ENCODE measurements at regions not wholly inside any gene's neighbourhood (a gene's known extent, or its start where the extent isn't known, plus 50 kb on each side); places are given as distances from the start of the nearest gene placed in this dataset.
A peak's percentile ranks its signal among the peaks of the same experiment; 100 is the strongest.

DNA sequence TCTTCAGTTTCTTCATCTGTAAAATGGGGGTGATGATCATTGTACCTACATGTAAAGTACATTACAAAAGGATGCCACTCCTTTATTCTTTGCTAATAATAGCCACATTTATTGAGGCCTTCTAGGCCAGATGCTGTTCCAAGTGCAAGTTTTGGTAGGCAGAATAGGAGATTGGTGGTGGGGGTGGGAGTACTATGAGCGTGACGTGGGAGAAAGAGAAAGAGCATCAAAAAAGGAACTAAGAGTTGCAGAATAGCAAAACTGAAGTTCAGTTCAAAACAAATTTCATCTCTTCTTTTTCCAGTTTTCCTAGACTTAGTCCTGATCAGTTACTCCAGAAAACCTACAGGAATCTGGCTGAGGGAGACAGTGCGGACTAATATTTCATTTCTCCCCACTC, 174.1 kb downstream of the SNX18 start:
- Mint-ChIP-seq H3K36me3 (ENCODE audit: low read depth) (peaks cover 18% of the 10 kb centered on the region), H3K4me3 (no peak overlapping the region), H3K9me3 (peaks cover 24% of the 10 kb centered on the region), H3K27me3 (ENCODE audit: low read depth) (peaks cover 16% of the 10 kb centered on the region), H3K27ac (no peak overlapping the region), H3K4me1 (ENCODE audit: low read depth) (peaks cover 7% of the 10 kb centered on the region)

DNA sequence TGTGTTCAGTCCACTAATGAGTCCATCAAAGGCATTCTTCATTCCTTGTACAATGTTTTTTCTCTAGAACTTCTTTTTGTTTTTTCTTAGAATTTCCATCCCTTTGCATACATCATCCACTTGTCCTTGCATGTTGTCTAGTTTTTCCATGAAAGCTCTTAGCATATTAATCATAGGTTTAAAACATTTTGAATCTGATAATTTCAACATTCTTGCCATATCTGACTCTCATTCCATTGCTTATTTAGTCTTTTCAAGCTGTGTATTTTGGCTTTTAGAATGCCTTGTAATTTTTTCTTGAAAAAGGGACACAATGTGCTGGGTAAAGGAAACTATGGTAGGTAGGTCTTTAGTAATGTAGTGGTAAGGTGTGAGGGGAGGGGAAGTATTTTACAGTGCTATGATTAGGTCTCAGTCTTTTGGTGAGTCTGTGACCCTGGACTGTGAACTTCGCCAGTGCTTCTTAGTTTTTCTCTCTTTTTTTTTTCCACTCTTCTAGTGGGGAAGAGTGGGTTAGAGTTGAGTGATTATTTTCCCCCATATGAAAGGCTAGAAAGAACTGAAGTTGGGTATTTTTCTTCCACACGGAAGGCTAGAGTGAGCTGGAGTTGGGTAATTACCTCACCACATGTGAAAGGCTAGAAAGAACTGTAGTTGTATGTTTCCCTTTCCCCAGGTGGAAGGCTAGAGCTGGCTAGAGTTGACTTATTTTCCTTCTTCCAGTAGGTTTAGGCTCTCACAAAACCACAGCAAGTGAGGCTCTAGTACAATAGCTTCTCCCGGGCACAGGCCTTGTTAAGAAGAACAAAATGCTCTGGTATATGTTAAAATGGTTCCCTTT, 172.1 kb downstream of the SNX18 start:
- H3K27ac Mint-ChIP-seq: no peak overlapping the region
- peaks cover 16% of the 10 kb centered on the region for H3K27me3 Mint-ChIP-seq (ENCODE audit: low read depth)
- no peak overlapping the region for H3K4me3 Mint-ChIP-seq
- peaks cover 23% of the 10 kb centered on the region for H3K36me3 Mint-ChIP-seq (ENCODE audit: low read depth)
- H3K4me1 Mint-ChIP-seq (ENCODE audit: low read depth): peaks cover 10% of the 10 kb centered on the region
- peaks cover 32% of the 10 kb centered on the region for H3K9me3 Mint-ChIP-seq

DNA sequence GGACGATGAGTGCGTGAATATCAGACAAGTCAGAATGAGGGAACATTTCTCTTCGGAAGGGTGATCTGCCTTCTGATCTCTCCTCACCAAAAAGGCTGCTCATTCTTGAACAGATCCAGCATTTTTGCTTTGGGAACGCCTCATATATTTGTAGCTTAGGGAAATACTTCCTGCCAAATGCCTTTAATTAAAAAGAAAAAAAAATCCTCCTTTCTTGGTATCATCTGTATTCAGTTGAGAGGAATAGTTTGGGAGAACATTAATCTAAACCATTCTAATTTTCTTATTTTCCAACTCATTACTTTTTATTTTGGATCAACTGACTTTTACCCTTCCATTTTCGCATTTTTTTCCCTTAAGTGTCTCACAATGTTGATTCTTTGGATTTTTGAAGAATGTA, 163.4 kb downstream of the SNX18 start:
- Mint-ChIP-seq H3K27ac (no peak overlapping the region), H3K27me3 (ENCODE audit: low read depth) (peaks cover 23% of the 10 kb centered on the region), H3K36me3 (ENCODE audit: low read depth) (peaks cover 15% of the 10 kb centered on the region), H3K9me3 (peaks cover 13% of the 10 kb centered on the region), H3K4me3 (no peak overlapping the region), H3K4me1 (ENCODE audit: low read depth) (peaks cover 18% of the 10 kb centered on the region)

DNA sequence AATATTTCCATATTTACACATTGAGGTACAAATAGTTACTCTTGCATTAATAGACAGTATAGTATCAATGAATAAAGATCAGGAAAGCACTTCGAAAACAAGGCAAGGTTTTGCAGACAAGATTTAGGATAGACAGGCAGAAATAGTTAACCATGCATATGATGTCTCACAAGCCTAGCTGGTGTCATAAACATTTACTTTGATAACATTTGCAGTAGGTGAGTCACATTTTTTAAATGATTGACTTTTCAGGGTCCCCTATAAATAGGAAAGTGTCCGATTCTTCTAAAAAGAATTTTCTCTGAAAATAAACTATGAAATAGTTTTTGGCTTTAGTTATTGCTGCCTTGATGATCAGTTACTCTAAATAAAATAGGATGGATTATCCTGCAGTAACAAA, 162.1 kb downstream of the SNX18 start:
- Mint-ChIP-seq H3K27ac (no peak overlapping the region), H3K9me3 (peaks cover 16% of the 10 kb centered on the region), H3K36me3 (ENCODE audit: low read depth) (peaks cover 17% of the 10 kb centered on the region), H3K27me3 (ENCODE audit: low read depth) (peaks cover 23% of the 10 kb centered on the region), H3K4me3 (no peak overlapping the region), H3K4me1 (ENCODE audit: low read depth) (peaks cover 27% of the 10 kb centered on the region)

DNA sequence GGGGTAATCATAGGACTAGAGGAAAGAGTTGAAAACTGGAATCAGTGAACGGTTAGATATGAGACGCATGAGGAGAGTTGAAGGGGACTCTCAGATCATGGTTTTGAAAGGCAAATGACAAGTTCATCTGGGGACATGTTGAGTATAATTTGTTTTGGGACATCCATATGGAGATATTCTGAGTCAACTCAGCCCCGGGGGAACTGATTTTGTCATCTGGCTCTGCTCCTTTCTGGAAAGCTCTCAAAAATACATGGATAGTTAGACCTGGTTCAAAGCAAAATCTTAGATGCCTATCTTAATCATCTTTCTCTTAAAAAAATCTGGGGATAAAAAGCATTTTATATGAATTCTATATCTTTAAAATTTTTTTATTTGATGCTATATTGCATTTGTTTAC, 161.2 kb downstream of the SNX18 start:
- Mint-ChIP-seq H3K27ac (no peak overlapping the region), H3K9me3 (peaks cover 17% of the 10 kb centered on the region), H3K4me1 (ENCODE audit: low read depth) (peaks cover 36% of the 10 kb centered on the region), H3K27me3 (ENCODE audit: low read depth) (peaks cover 23% of the 10 kb centered on the region), H3K36me3 (ENCODE audit: low read depth) (peaks cover 23% of the 10 kb centered on the region), H3K4me3 (no peak overlapping the region)

DNA sequence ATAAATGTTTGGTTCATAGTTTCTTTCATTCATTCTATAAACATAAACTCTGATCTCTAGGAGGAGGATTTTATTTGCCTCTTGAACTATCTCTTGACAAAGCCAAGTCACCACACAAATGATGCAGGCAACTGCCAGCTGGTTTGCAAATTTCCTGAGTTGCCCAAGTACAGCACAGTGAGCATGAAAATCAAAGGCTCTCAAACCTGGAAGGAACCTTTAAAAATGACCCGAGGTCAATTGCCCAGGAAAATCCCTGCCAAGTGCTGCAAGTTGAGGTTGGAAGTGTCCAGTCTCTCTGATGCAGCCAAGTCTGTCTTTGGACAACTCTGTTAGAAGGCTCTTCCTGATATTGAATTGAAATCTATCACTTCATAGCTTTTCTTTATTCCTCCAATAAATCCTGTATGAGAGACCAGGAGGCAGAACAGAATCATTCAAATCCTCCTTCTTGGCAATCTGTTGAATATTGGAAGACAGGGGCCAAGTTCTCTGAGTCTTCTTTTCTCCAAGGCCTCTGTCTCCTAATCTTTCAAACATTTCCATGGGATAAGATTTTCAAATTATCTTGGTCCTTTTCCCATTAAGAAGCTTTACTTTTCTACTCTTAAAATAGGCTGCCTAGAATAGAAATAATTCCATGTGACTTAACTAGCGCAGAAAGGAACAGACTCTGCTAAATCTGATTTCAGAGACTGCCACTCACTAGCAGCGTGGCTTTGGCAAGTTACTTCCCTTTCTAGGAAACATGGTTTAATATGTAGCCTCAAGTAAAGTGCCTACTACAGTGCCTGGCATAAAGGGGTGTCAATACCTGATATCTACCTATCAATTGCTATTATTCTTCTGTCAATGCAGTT, 159.2 kb downstream of the SNX18 start:
- no peak overlapping the region for H3K27ac Mint-ChIP-seq
- H3K4me3 Mint-ChIP-seq: no peak overlapping the region
- peaks cover 18% of the 10 kb centered on the region for H3K9me3 Mint-ChIP-seq
- peaks cover 27% of the 10 kb centered on the region for H3K36me3 Mint-ChIP-seq (ENCODE audit: low read depth)
- H3K27me3 Mint-ChIP-seq (ENCODE audit: low read depth): peaks cover 14% of the 10 kb centered on the region
- H3K4me1 Mint-ChIP-seq (ENCODE audit: low read depth): peaks cover 52% of the 10 kb centered on the region

DNA sequence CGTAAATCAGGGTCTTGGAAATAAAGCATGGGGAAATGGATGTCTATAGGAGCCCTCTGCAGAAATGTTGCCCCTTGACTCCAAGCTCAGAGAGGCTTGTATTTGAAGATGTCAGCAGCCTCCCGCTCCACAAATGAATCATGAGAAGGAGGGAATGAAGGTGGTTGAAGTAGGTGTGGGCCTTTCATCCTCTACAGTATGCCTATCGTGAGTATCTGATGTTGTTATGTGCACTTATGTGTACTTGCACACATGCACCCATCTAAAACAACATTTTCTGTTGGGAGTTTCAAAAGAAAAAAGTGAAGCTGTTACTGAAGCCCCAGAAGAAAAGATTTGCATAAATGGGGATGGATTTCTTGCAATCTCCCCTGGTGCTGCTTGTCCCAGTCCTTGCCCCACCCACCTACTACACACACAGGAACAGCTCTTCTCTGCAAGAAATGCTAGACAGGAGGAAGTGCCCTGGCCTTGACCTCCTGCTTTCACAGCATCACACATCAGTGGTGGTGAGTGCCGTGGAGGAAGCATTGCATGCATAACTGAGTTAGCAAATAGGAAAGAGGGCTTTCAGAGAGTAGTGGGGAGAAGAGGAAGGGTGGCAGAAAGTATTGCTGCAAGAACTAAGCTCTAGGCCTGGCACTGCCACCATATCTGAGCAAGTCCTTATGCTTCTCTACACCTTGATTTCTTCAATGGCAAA, 156.1 kb downstream of the SNX18 start:
- H3K27me3 Mint-ChIP-seq (ENCODE audit: low read depth): peaks cover 8% of the 10 kb centered on the region
- peaks cover 28% of the 10 kb centered on the region for H3K36me3 Mint-ChIP-seq (ENCODE audit: low read depth)
- H3K4me1 Mint-ChIP-seq (ENCODE audit: low read depth): peaks cover 74% of the 10 kb centered on the region
- H3K9me3 Mint-ChIP-seq: peaks cover 18% of the 10 kb centered on the region
- peak overlapping the region; percentile 29 for H3K4me3 Mint-ChIP-seq
- H3K27ac Mint-ChIP-seq: peak overlapping the region; percentile 71

DNA sequence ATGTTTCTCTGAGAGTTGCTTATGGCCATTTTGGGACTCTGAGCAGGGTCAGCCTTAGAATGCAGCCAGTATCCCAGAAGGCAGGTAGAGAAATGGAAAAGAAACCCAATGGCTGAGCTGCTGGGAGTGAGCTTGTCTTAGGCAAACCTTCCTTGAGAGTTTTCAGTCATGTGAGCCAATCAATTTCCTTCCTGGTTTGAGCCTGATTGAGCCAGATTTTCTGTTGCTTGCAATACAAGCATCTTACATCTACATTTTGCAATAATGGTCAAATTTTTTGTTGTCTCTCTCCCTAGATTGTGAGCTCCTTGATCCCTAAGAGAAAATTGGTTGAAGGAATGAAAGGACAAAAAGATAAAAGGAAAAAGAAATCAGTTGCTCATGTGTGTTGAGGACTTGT, 155.3 kb downstream of the SNX18 start:
- no peak overlapping the region for H3K27ac Mint-ChIP-seq
- peaks cover 70% of the 10 kb centered on the region for H3K4me1 Mint-ChIP-seq (ENCODE audit: low read depth)
- peaks cover 20% of the 10 kb centered on the region for H3K9me3 Mint-ChIP-seq
- peaks cover 26% of the 10 kb centered on the region for H3K36me3 Mint-ChIP-seq (ENCODE audit: low read depth)
- no peak overlapping the region for H3K4me3 Mint-ChIP-seq
- peaks cover under 1% of the 10 kb centered on the region for H3K27me3 Mint-ChIP-seq (ENCODE audit: low read depth)

DNA sequence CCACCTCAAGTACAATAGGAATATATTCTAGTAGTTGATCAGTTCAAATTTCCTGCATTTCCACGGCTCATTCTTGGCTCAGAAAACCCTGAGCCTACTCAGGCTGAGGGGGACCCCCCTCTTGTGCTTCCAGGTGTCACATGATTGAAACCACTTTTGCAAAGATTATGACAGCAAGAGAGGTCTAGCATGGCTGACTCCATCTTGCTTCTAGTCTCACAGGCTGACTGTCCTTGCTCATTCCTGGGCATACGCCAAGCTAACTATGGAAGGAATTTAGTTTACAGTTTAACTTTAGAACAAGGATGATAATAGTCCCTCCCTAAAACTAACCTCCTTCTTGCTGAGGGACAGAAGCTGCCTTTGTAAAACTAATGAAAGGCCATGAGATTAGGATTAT, 154.1 kb downstream of the SNX18 start:
- no peaks in the 10 kb centered on the region for H3K27me3 Mint-ChIP-seq (ENCODE audit: low read depth)
- peaks cover 67% of the 10 kb centered on the region for H3K4me1 Mint-ChIP-seq (ENCODE audit: low read depth)
- peaks cover 24% of the 10 kb centered on the region for H3K9me3 Mint-ChIP-seq
- peaks cover 27% of the 10 kb centered on the region for H3K36me3 Mint-ChIP-seq (ENCODE audit: low read depth)
- no peak overlapping the region for H3K27ac Mint-ChIP-seq
- H3K4me3 Mint-ChIP-seq: no peak overlapping the region

DNA sequence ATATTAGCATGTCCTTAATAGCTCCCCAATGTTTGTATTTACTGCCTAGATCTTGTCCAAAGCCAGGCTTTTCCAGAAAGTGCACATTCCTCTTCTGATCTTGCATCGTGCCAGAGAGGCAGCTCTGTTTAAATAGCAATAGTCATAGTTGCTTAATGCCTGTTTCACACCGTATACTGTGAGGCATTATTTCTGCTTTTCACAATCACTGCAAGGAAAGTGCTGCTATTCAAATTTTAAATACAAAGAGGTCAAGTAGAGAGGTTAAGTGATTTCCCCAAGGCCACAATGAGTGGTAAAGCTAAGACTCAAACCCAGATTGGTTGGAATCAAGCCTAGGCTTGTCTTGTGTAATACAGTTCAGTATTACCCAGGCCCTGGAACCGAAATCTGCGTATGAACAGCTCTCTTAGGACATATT, 153.6 kb downstream of the SNX18 start:
- H3K4me3 Mint-ChIP-seq: no peak overlapping the region
- H3K27me3 Mint-ChIP-seq (ENCODE audit: low read depth): no peaks in the 10 kb centered on the region
- H3K27ac Mint-ChIP-seq: no peak overlapping the region
- peaks cover 31% of the 10 kb centered on the region for H3K36me3 Mint-ChIP-seq (ENCODE audit: low read depth)
- peaks cover 62% of the 10 kb centered on the region for H3K4me1 Mint-ChIP-seq (ENCODE audit: low read depth)
- H3K9me3 Mint-ChIP-seq: peaks cover 24% of the 10 kb centered on the region

DNA sequence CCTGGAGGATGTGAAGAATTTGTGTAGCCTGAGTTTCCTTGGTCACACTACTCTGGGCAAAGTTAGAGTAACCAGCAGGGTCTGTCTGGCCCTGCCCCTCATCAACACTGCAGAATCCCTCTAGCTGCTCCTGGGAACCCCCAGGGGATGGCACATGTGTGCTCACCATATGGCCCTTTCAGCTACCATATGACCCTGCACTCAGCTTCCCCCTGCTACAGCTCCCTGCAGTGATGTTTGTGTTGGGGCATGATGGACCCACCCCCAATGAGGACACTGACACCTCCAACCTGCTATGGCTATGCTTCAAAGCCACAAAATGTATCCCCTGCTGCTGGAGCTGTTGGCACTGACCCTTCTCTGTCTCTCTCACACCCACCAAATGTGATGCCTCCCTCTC, 152.7 kb downstream of the SNX18 start:
- Mint-ChIP-seq H3K9me3 (peaks cover 24% of the 10 kb centered on the region), H3K27ac (peak overlapping the region; percentile 72), H3K4me3 (no peak overlapping the region), H3K36me3 (ENCODE audit: low read depth) (peaks cover 31% of the 10 kb centered on the region), H3K4me1 (ENCODE audit: low read depth) (peaks cover 57% of the 10 kb centered on the region), H3K27me3 (ENCODE audit: low read depth) (peaks cover 2% of the 10 kb centered on the region)

DNA sequence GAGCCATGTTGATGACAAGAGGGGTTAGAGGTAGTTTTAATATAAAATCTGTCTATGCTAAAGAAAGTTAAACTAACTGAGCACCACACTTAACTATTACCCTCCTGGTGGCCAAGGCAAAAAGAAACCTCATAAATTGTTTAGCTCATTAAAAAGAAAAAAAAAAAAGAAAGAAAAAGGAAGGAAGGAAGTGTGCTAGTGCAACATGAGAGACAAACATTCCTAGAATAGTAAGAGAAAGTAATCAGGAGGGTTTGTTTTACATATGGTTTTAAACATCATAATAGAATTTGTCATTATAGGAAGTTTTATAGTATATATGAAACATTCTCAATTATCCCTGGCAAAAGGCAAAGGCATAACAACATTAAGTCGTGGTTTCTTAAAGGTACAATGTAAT, 152.3 kb downstream of the SNX18 start:
- Mint-ChIP-seq H3K27ac (peak overlapping the region; percentile 72), H3K36me3 (ENCODE audit: low read depth) (peaks cover 28% of the 10 kb centered on the region), H3K4me1 (ENCODE audit: low read depth) (peaks cover 54% of the 10 kb centered on the region), H3K9me3 (peaks cover 21% of the 10 kb centered on the region), H3K27me3 (ENCODE audit: low read depth) (peaks cover 5% of the 10 kb centered on the region), H3K4me3 (peak overlapping the region; percentile 67)

DNA sequence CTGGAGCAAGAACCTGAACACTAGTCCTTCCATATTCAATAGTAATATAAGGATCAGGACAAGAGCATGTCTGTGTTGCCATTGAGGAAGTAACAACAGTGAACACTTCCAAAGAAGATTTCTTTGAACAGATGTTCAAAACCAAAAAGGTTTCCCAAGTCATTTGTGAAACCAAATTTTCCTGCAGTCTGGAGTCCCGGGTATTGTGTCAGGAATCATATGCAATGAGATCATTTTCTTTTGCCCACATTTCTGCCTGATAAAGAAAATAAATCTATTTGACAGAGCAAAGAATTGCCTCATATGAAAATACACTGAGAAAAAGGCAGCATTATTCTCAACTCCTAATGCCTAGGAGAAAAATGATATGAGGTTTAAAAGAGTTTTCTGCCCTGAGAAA, 151.7 kb downstream of the SNX18 start:
- peaks cover 5% of the 10 kb centered on the region for H3K27me3 Mint-ChIP-seq (ENCODE audit: low read depth)
- H3K27ac Mint-ChIP-seq: peak overlapping the region; percentile 72
- H3K4me3 Mint-ChIP-seq: peak overlapping the region; percentile 67
- H3K9me3 Mint-ChIP-seq: peaks cover 18% of the 10 kb centered on the region
- peaks cover 24% of the 10 kb centered on the region for H3K36me3 Mint-ChIP-seq (ENCODE audit: low read depth)
- peaks cover 49% of the 10 kb centered on the region for H3K4me1 Mint-ChIP-seq (ENCODE audit: low read depth)

DNA sequence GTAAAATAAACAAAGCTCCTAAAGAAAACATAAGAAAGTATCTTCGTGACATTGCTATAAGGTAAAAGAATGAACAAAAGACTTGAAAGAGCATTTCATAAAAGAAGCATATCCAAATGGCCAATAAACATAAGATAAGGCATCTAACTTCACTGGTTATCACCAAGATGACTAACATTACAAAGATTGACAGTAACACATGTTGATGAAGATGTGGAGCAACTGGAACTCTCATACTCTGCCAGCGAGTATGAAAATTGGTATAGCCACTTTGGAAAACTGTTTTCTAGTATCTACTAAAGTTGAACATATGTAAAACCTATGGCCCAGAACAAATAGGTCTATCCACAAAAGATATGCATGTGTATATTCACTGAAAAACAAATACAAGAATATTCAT, 150.5 kb downstream of the SNX18 start:
- Mint-ChIP-seq H3K36me3 (ENCODE audit: low read depth) (peaks cover 23% of the 10 kb centered on the region), H3K27ac (no peak overlapping the region)

More for the DNA sequence above, 150.5 kb downstream of the SNX18 start:
- Mint-ChIP-seq H3K27me3 (ENCODE audit: low read depth) (peaks cover 10% of the 10 kb centered on the region), H3K4me1 (ENCODE audit: low read depth) (peaks cover 39% of the 10 kb centered on the region), H3K9me3 (peaks cover 18% of the 10 kb centered on the region), H3K4me3 (no peak overlapping the region)
